Ascending aorta (tissue), 2 donors: ENCODE measurements at regions not wholly inside any gene's neighbourhood (a gene's known extent, or its start where the extent isn't known, plus 50 kb on each side); places are given as distances from the start of the nearest gene placed in this dataset.

Source experiments
- DNase-seq, 2 donors: peaks; one replicate each; pipeline ENCODE4 v3.0.0-alpha.2; 2019; ENCODE audit warnings: low spot score in 2 of 2
- H3K27ac ChIP-seq, 2 donors: fragments of 200-600 bp; sonication (generic); one replicate each; pipeline ENCODE4 v1.5.1; 2016 to 2017; ENCODE audit warnings: mild to moderate bottlenecking in 1 of 2
- H3K27me3 ChIP-seq: fragments of 200-600 bp; sonication (generic); one replicate; pipeline ENCODE4 v1.5.1; 2017
- H3K36me3 ChIP-seq, 2 donors: fragments of 200-600 bp; sonication (generic); one replicate each; pipeline ENCODE4 v1.5.1; 2016
- H3K4me1 ChIP-seq, 2 donors: fragments of 200-600 bp; sonication (generic); one replicate each; pipeline ENCODE4 v1.5.1; 2016 to 2017; ENCODE audit warnings: mild to moderate bottlenecking in 1 of 2
- H3K4me3 ChIP-seq, 2 donors: fragments of 200-600 bp; sonication (generic); one replicate each; pipeline ENCODE4 v1.5.1; 2016 to 2017; ENCODE audit warnings: mild to moderate bottlenecking in 1 of 2
- H3K9me3 ChIP-seq, 2 donors: fragments of 200-600 bp; sonication (generic); one replicate each; pipeline ENCODE4 v1.5.1; 2016
- CTCF ChIP-seq, 3 experiments: fragments of 200-600 bp in 2 of 3; fragments of 450-650 bp in 1 of 3; sonication (generic) in 2 of 3; IDR thresholded peaks; one replicate each; pipeline ENCODE4 v1.5.1; 2016 to 2019; ENCODE audit warnings: antibody characterized with exemption in 3 of 3, mild to moderate bottlenecking in 1 of 3, moderate library complexity in 1 of 3
- intact Hi-C: fragments of 100-400 bp; cut with DNase I; formaldehyde crosslinking; loops from one replicate; pipeline ENCODE4 v1.15.1; 2023

- Histone ChIP-seq H3K4me1 (no peaks in the 10 kb centered on the region), H3K27me3 (no peaks in the 10 kb centered on the region), H3K4me3 (no peak overlapping the region), H3K27ac (no peak overlapping the region), H3K36me3 (no peaks in the 10 kb centered on the region), H3K9me3 (no peaks in the 10 kb centered on the region)
- DNase-seq = no peak
- no peak for TF ChIP-seq CTCF (IDR thresholded peaks at IDR 0.05)
- intact Hi-C loops = no loop called here
Measured at GRCh38 chr9:107905308-107906020, 415.9 kb upstream of the KLF4 start.

- TF ChIP-seq CTCF (IDR thresholded peaks at IDR 0.05) = no peak
- DNase-seq = no peak
- Histone ChIP-seq H3K27me3 (no peaks in the 10 kb centered on the region), H3K4me1 (no peaks in the 10 kb centered on the region), H3K9me3 (no peaks in the 10 kb centered on the region), H3K27ac (no peak overlapping the region), H3K36me3 (no peaks in the 10 kb centered on the region), H3K4me3 (no peak overlapping the region)
- intact Hi-C loops = no loop called here
Measured at GRCh38 chr9:107899961-107900330, 410.4 kb upstream of the KLF4 start.

GRCh38 chr9:107898761-107899160, 409.2 kb upstream of the KLF4 start:
- Histone ChIP-seq H3K4me3 (no peak overlapping the region), H3K9me3 (no peaks in the 10 kb centered on the region), H3K27me3 (no peaks in the 10 kb centered on the region), H3K36me3 (no peaks in the 10 kb centered on the region), H3K27ac (no peak overlapping the region), H3K4me1 (no peaks in the 10 kb centered on the region)
- no peak for DNase-seq
- intact Hi-C loops = no loop called here
- no peak for TF ChIP-seq CTCF (IDR thresholded peaks at IDR 0.05)

GRCh38 chr9:107896544-107896943, 407.0 kb upstream of the KLF4 start:
- no peaks in the 10 kb centered on the region for H3K27me3 ChIP-seq
- no peak for DNase-seq
- TF ChIP-seq CTCF (IDR thresholded peaks at IDR 0.05) = no peak
- no peaks in the 10 kb centered on the region for H3K4me1 ChIP-seq
- H3K9me3 ChIP-seq = no peaks in the 10 kb centered on the region
- intact Hi-C loops = no loop called here
- no peaks in the 10 kb centered on the region for H3K36me3 ChIP-seq
- no peak overlapping the region for H3K27ac ChIP-seq
- no peak overlapping the region for H3K4me3 ChIP-seq

GRCh38 chr9:107895501-107896001, 406.0 kb upstream of the KLF4 start:
- no peaks in the 10 kb centered on the region for H3K4me1 ChIP-seq
- no peaks in the 10 kb centered on the region for H3K36me3 ChIP-seq
- peaks cover 0 to 2% of the 10 kb centered on the region in 2 donors for H3K9me3 ChIP-seq
- H3K27ac ChIP-seq = no peak overlapping the region
- no peak overlapping the region for H3K4me3 ChIP-seq
- no peak for TF ChIP-seq CTCF (IDR thresholded peaks at IDR 0.05)
- intact Hi-C loops = no loop called here
- DNase-seq = no peak
- H3K27me3 ChIP-seq = no peaks in the 10 kb centered on the region
